ENCODE measurements at regions not wholly inside any gene's neighbourhood (a gene's known extent, or its start where the extent isn't known, plus 50 kb on each side); places are given as distances from the start of the nearest gene placed in this dataset.

DNA sequence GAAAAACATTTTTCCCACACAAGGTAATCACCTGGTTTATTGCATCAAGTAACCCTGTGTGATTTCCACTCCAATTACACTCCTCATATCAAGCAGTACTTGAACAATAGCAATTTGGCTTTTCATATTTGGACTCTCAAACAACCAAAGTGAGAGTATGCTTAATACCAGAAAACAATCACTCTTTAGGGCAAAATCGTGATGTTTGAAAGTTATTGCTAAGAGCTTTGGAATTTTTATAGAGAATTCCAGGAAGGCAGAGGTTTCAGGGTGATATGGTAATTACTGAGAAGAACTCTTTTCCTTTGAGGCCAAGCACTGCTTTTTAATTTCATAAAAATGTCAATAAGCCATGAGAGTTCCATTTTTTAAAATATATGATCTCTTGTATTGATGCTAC lies 779.5 kb upstream of the LRRTM1 start:
- Histone ChIP-seq H3K4me1 (ENCODE audit: control insufficient read depth in 1 of 2, insufficient read depth in 2 of 2, low read length in 2 of 2) (no peaks in the 10 kb centered on the region), H3K36me3 (ENCODE audit: control insufficient read depth in 1 of 2, insufficient read depth in 2 of 2, low read length in 2 of 2) (no peaks in the 10 kb centered on the region), H3K9ac (ENCODE audit: low read depth in 1 of 2, low read length in 2 of 2) (no peak overlapping the region), H3K27ac (ENCODE audit: low read depth, low read length) (no peak overlapping the region), H3K4me3 (ENCODE audit: low read depth in 1 of 2, low read length in 2 of 2) (no peak overlapping the region), H3K27me3 (ENCODE audit: control insufficient read depth in 1 of 2, insufficient read depth in 2 of 2, low read length in 2 of 2) (no peaks in the 10 kb centered on the region), H3K9me3 (ENCODE audit: control insufficient read depth in 1 of 2, low read length in 2 of 2) (peaks cover 0 to 4% of the 10 kb centered on the region in 2 donors)

DNA sequence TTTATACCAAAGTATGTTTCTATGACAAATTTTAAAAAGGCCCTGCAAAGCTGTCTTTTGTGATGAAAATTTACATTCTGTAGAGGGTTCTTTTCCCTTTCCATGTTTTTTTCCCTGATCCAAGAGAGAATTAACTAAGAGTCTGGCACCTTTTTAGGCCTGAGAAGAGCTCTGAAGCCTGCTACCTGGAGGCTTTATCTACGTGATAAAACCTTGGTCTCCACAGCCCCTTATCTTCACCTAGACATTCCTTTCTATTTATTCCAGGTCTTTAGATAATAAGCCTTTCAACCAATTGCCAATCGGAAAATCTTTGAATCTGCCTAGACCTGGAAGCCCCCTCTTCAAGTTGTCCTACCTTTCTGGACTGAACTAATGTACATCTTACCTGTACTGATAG lies 774.1 kb upstream of the LRRTM1 start:
- no peaks in the 10 kb centered on the region for H3K4me1 ChIP-seq (ENCODE audit: control insufficient read depth in 1 of 2, insufficient read depth in 2 of 2, low read length in 2 of 2)
- H3K36me3 ChIP-seq (ENCODE audit: control insufficient read depth in 1 of 2, insufficient read depth in 2 of 2, low read length in 2 of 2), result no peaks in the 10 kb centered on the region
- H3K9me3 ChIP-seq (ENCODE audit: control insufficient read depth in 1 of 2, low read length in 2 of 2), result peaks cover 0 to 4% of the 10 kb centered on the region in 2 donors
- no peak overlapping the region for H3K27ac ChIP-seq (ENCODE audit: low read depth, low read length)
- H3K27me3 ChIP-seq (ENCODE audit: control insufficient read depth in 1 of 2, insufficient read depth in 2 of 2, low read length in 2 of 2), result no peaks in the 10 kb centered on the region
- H3K4me3 ChIP-seq (ENCODE audit: low read depth in 1 of 2, low read length in 2 of 2), result no peak overlapping the region
- no peak overlapping the region for H3K9ac ChIP-seq (ENCODE audit: low read depth in 1 of 2, low read length in 2 of 2)

DNA sequence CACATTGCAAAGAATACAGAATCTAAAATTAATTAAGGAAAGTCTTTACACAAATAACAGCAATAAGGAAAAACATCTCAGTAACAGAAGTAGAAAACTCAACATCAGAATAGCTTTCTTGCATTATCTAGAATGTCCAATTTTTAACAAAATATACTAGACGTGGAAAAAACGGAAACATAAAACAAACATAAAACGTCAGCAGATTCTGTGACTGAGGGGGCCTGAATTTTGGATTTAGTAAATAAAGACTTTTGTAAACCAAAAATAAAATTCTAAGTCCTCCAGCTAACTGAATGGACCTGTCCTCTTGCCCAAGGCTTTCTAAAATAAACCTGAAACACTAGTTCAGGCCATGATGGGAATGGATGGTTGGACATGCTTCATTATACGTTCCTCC lies 773.5 kb upstream of the LRRTM1 start:
- Histone ChIP-seq H3K36me3 (ENCODE audit: control insufficient read depth in 1 of 2, insufficient read depth in 2 of 2, low read length in 2 of 2) (no peaks in the 10 kb centered on the region), H3K4me1 (ENCODE audit: control insufficient read depth in 1 of 2, insufficient read depth in 2 of 2, low read length in 2 of 2) (no peaks in the 10 kb centered on the region), H3K9ac (ENCODE audit: low read depth in 1 of 2, low read length in 2 of 2) (no peak overlapping the region), H3K27me3 (ENCODE audit: control insufficient read depth in 1 of 2, insufficient read depth in 2 of 2, low read length in 2 of 2) (no peaks in the 10 kb centered on the region), H3K27ac (ENCODE audit: low read depth, low read length) (no peak overlapping the region), H3K9me3 (ENCODE audit: control insufficient read depth in 1 of 2, low read length in 2 of 2) (peaks cover 0 to 4% of the 10 kb centered on the region in 2 donors), H3K4me3 (ENCODE audit: low read depth in 1 of 2, low read length in 2 of 2) (no peak overlapping the region)

DNA sequence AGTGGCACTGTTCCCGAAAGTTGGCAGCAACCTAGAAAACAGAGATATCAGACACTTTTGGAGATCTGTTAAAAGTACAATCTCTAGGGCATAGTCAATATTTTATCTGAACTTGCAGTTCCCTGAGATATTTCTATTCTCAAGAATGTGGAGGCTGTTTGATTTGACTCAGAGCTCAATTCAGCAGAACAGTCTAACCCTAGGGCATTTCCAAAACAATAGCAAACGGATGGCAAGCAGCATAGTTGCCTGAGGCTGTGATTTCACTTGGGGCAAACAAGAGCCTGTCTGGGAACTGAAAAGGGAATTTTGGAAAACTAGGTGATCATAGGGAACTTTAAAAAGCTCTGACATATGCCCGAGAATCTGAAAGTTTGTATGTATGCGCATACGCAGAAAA lies 772.8 kb upstream of the LRRTM1 start:
- Histone ChIP-seq H3K9ac (ENCODE audit: low read depth in 1 of 2, low read length in 2 of 2) (no peak overlapping the region), H3K9me3 (ENCODE audit: control insufficient read depth in 1 of 2, low read length in 2 of 2) (peaks cover 0 to 4% of the 10 kb centered on the region in 2 donors), H3K27me3 (ENCODE audit: control insufficient read depth in 1 of 2, insufficient read depth in 2 of 2, low read length in 2 of 2) (no peaks in the 10 kb centered on the region), H3K4me1 (ENCODE audit: control insufficient read depth in 1 of 2, insufficient read depth in 2 of 2, low read length in 2 of 2) (no peaks in the 10 kb centered on the region), H3K4me3 (ENCODE audit: low read depth in 1 of 2, low read length in 2 of 2) (no peak overlapping the region), H3K36me3 (ENCODE audit: control insufficient read depth in 1 of 2, insufficient read depth in 2 of 2, low read length in 2 of 2) (no peaks in the 10 kb centered on the region), H3K27ac (ENCODE audit: low read depth, low read length) (no peak overlapping the region)

DNA sequence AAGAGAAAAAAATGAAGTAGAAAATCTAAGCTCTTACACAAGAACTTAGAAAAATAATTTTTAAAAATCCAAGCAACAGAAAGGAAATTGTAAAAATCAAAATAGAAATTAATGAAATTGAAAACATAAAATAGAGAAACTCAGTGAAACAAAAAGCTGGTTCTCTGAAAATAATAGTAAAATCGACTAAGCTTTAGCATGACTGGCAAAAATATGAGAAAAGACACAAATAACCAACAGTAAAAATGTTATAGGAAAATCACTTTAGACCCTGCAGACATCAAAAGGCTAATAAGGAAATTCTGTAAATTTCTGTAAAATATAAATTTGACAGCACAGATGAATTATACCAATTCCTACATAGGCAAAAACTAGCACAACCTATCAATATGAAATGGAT lies 768.9 kb upstream of the LRRTM1 start:
- Histone ChIP-seq H3K27me3 (ENCODE audit: control insufficient read depth in 1 of 2, insufficient read depth in 2 of 2, low read length in 2 of 2) (no peaks in the 10 kb centered on the region), H3K9ac (ENCODE audit: low read depth in 1 of 2, low read length in 2 of 2) (no peak overlapping the region), H3K27ac (ENCODE audit: low read depth, low read length) (no peak overlapping the region), H3K9me3 (ENCODE audit: control insufficient read depth in 1 of 2, low read length in 2 of 2) (peaks cover 0 to 4% of the 10 kb centered on the region in 2 donors), H3K4me3 (ENCODE audit: low read depth in 1 of 2, low read length in 2 of 2) (no peak overlapping the region), H3K4me1 (ENCODE audit: control insufficient read depth in 1 of 2, insufficient read depth in 2 of 2, low read length in 2 of 2) (no peaks in the 10 kb centered on the region), H3K36me3 (ENCODE audit: control insufficient read depth in 1 of 2, insufficient read depth in 2 of 2, low read length in 2 of 2) (no peaks in the 10 kb centered on the region)

DNA sequence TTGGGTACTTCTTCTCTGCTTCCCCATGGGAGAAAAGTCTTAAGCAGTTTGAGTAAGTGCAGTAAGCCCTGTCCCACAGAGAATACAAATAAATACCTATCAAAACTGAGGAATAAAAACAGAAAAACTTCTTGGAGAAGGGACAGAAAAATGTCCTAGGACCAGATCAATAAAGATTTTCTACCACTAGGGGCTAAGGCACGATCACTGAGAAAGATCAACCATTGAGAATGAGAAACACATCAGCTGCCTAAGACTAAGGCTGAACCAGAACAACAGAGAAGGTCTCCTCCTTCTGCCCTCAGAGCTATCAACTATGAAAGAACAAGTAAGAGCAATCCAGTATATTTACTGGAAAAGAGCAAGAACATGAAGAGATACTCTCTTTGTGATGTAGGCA lies 763.6 kb upstream of the LRRTM1 start:
- Histone ChIP-seq H3K9ac (ENCODE audit: low read depth in 1 of 2, low read length in 2 of 2) (no peak overlapping the region), H3K9me3 (ENCODE audit: control insufficient read depth in 1 of 2, low read length in 2 of 2) (peaks cover 0 to 4% of the 10 kb centered on the region in 2 donors), H3K27me3 (ENCODE audit: control insufficient read depth in 1 of 2, insufficient read depth in 2 of 2, low read length in 2 of 2) (no peaks in the 10 kb centered on the region), H3K4me1 (ENCODE audit: control insufficient read depth in 1 of 2, insufficient read depth in 2 of 2, low read length in 2 of 2) (no peaks in the 10 kb centered on the region), H3K4me3 (ENCODE audit: low read depth in 1 of 2, low read length in 2 of 2) (no peak overlapping the region), H3K36me3 (ENCODE audit: control insufficient read depth in 1 of 2, insufficient read depth in 2 of 2, low read length in 2 of 2) (no peaks in the 10 kb centered on the region), H3K27ac (ENCODE audit: low read depth, low read length) (no peak overlapping the region)

DNA sequence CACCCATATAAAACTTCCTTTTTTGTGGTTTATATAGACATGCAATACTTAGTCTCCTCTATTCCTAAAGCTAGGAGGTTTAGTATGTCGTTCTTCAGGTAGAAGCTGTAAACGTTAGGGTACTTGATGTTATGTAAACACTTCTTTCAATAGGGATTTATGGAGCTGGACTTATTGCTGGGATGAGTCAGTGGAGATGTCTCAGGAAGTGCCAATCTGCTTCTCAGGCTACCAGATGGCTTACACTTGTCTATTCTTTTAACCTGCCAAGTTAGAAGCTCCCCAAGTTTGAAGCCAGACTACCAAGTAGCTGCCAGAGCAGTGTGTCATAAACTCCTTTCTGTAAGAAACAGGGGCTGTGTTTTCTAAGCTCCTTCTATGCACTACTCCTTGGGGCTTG lies 756.5 kb upstream of the LRRTM1 start:
- Histone ChIP-seq H3K27me3 (ENCODE audit: control insufficient read depth in 1 of 2, insufficient read depth in 2 of 2, low read length in 2 of 2) (no peaks in the 10 kb centered on the region), H3K9ac (ENCODE audit: low read depth in 1 of 2, low read length in 2 of 2) (no peak overlapping the region), H3K27ac (ENCODE audit: low read depth, low read length) (no peak overlapping the region), H3K9me3 (ENCODE audit: control insufficient read depth in 1 of 2, low read length in 2 of 2) (peaks cover 3 to 10% of the 10 kb centered on the region in 2 donors), H3K4me1 (ENCODE audit: control insufficient read depth in 1 of 2, insufficient read depth in 2 of 2, low read length in 2 of 2) (no peaks in the 10 kb centered on the region), H3K36me3 (ENCODE audit: control insufficient read depth in 1 of 2, insufficient read depth in 2 of 2, low read length in 2 of 2) (no peaks in the 10 kb centered on the region), H3K4me3 (ENCODE audit: low read depth in 1 of 2, low read length in 2 of 2) (no peak overlapping the region)

DNA sequence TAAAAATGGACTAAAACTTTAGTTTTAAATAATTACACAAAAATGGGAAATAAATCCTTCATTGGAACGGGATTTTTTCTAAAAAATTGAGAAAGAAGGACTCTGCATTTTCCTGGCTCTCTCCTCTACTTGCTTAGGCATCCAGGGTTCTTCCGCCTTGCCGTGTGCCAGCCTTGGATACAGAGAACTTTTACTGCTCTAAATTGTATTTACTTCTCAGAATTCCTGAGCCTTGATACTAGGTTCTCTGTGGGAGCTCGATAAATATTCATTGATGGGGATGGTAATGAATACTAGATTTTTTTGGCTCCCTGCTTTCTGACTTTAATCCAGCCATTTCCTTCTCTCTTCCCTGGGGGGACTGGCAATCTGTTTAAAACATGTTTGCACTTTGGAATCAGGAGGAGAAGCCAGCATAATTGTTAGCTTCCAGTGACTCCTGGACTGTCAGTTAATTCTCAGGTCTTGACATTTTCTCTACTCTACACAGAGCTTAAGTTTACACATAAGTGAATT lies 746.1 kb upstream of the LRRTM1 start:
- Histone ChIP-seq H3K27ac (ENCODE audit: low read depth, low read length) (no peak overlapping the region), H3K4me3 (ENCODE audit: low read depth in 1 of 2, low read length in 2 of 2) (no peak overlapping the region), H3K27me3 (ENCODE audit: control insufficient read depth in 1 of 2, insufficient read depth in 2 of 2, low read length in 2 of 2) (no peaks in the 10 kb centered on the region), H3K9ac (ENCODE audit: low read depth in 1 of 2, low read length in 2 of 2) (no peak overlapping the region), H3K36me3 (ENCODE audit: control insufficient read depth in 1 of 2, insufficient read depth in 2 of 2, low read length in 2 of 2) (no peaks in the 10 kb centered on the region), H3K9me3 (ENCODE audit: control insufficient read depth in 1 of 2, low read length in 2 of 2) (peaks cover 6 to 8% of the 10 kb centered on the region in 2 donors), H3K4me1 (ENCODE audit: control insufficient read depth in 1 of 2, insufficient read depth in 2 of 2, low read length in 2 of 2) (no peaks in the 10 kb centered on the region)

DNA sequence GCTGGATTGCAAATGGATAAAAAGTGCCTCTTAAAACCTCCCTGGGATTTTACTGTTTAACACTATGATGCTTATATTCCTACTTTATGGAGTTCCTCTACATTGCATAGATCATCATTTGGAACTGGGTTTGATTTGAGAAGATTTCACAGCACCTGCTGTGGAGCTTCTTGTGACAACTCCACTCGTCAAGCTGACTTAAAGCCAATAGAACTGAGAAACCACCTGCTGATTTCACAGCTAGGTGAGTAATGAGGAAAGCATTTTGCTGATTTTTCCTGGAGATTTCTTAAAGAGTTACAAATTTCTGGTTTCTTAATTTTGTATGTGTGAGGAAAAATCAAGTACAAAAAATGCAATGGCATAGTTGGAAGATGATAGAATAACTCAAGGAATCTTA lies 739.1 kb upstream of the LRRTM1 start:
- no peak overlapping the region for H3K27ac ChIP-seq (ENCODE audit: low read depth, low read length)
- no peak overlapping the region for H3K9ac ChIP-seq (ENCODE audit: low read depth in 1 of 2, low read length in 2 of 2)
- H3K27me3 ChIP-seq (ENCODE audit: control insufficient read depth in 1 of 2, insufficient read depth in 2 of 2, low read length in 2 of 2), result no peaks in the 10 kb centered on the region

DNA sequence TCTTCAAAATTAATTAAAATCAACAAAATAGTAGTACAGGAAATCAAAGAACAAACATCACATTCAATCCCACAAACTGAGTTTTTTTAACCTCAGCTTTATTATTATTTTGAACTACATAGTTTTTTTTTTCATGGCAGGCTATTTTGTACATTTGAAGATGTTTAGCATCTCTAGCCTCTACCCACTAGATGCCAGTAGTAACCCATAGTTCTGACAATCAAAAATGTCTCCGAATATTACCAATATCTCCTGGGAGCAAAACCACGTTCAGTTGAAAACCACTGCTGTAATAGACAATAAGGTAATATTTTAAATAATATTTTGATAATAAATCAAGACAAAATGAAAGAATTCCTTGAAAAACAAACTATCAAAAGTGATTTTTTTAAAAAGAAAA lies 702.6 kb upstream of the LRRTM1 start:
- H3K36me3 ChIP-seq (ENCODE audit: control insufficient read depth in 1 of 2, insufficient read depth in 2 of 2, low read length in 2 of 2), result no peaks in the 10 kb centered on the region
- no peak overlapping the region for H3K4me3 ChIP-seq (ENCODE audit: low read depth in 1 of 2, low read length in 2 of 2)
- no peak overlapping the region for H3K9ac ChIP-seq (ENCODE audit: low read depth in 1 of 2, low read length in 2 of 2)
- no peaks in the 10 kb centered on the region for H3K4me1 ChIP-seq (ENCODE audit: control insufficient read depth in 1 of 2, insufficient read depth in 2 of 2, low read length in 2 of 2)
- H3K9me3 ChIP-seq (ENCODE audit: control insufficient read depth in 1 of 2, low read length in 2 of 2), result peaks cover 25 to 28% of the 10 kb centered on the region in 2 donors
- H3K27me3 ChIP-seq (ENCODE audit: control insufficient read depth in 1 of 2, insufficient read depth in 2 of 2, low read length in 2 of 2), result no peaks in the 10 kb centered on the region
- no peak overlapping the region for H3K27ac ChIP-seq (ENCODE audit: low read depth, low read length)

More for the DNA sequence above, 739.1 kb upstream of the LRRTM1 start:
- H3K36me3 ChIP-seq (ENCODE audit: control insufficient read depth in 1 of 2, insufficient read depth in 2 of 2, low read length in 2 of 2), result no peaks in the 10 kb centered on the region
- H3K4me1 ChIP-seq (ENCODE audit: control insufficient read depth in 1 of 2, insufficient read depth in 2 of 2, low read length in 2 of 2), result no peaks in the 10 kb centered on the region
- H3K4me3 ChIP-seq (ENCODE audit: low read depth in 1 of 2, low read length in 2 of 2), result no peak overlapping the region
- H3K9me3 ChIP-seq (ENCODE audit: control insufficient read depth in 1 of 2, low read length in 2 of 2), result peaks cover 0 to 4% of the 10 kb centered on the region in 2 donors

DNA sequence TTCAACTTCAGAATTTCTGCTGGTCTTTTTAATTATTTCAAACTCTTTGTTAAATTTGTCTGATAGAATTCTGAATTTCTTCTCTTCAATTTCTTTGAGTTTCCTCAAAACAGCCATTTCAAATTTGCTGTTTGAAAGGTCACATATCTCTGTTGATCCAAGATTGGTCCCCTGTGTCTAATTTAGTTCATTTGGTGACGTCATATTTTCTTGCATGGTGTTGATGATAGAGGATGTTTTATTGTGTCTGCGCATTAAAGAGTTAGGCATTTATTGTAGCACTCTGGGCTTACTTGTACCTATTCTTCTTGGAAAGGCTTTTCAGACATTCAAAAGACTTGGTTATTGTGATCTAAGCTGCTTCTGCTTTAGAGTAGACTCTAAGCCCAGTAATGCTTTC lies 698.4 kb upstream of the LRRTM1 start:
- no peaks in the 10 kb centered on the region for H3K4me1 ChIP-seq (ENCODE audit: control insufficient read depth in 1 of 2, insufficient read depth in 2 of 2, low read length in 2 of 2)
- no peaks in the 10 kb centered on the region for H3K27me3 ChIP-seq (ENCODE audit: control insufficient read depth in 1 of 2, insufficient read depth in 2 of 2, low read length in 2 of 2)
- H3K4me3 ChIP-seq (ENCODE audit: low read depth in 1 of 2, low read length in 2 of 2), result no peak overlapping the region
- no peak overlapping the region for H3K9ac ChIP-seq (ENCODE audit: low read depth in 1 of 2, low read length in 2 of 2)
- peaks cover 29 to 39% of the 10 kb centered on the region in 2 donors for H3K9me3 ChIP-seq (ENCODE audit: control insufficient read depth in 1 of 2, low read length in 2 of 2)
- no peak overlapping the region for H3K27ac ChIP-seq (ENCODE audit: low read depth, low read length)
- H3K36me3 ChIP-seq (ENCODE audit: control insufficient read depth in 1 of 2, insufficient read depth in 2 of 2, low read length in 2 of 2), result no peaks in the 10 kb centered on the region

Measured in duodenal mucosa (tissue), 2 donors.